NCI-H510A (cell line): ENCODE measurements at regions not wholly inside any gene's neighbourhood (a gene's known extent, or its start where the extent isn't known, plus 50 kb on each side); places are given as distances from the start of the nearest gene placed in this dataset.
"Not testable (repeated sequence)": the region's sequence is repeated elsewhere in the genome, so short reads cannot be mapped to it uniquely, and the experiment has no call there.

Experiments
- DNase-seq: peaks from one replicate; lab custom pipeline; 2025; lab: John Stamatoyannopoulos, UW

GRCh38 chr1:146324463-146324862, 95.6 kb upstream of the NOTCH2NLA start:
- DNase-seq = not testable (repeated sequence)

GRCh38 chr1:146323302-146323701, 94.5 kb upstream of the NOTCH2NLA start:
- not testable (repeated sequence) for DNase-seq

- not testable (repeated sequence) for DNase-seq
Measured at GRCh38 chr1:146322893-146323292, 94.1 kb upstream of the NOTCH2NLA start.

- DNase-seq = not testable (repeated sequence)
Measured at GRCh38 chr1:146318715-146319114, 89.9 kb upstream of the NOTCH2NLA start.

- not testable (repeated sequence) for DNase-seq
Measured at GRCh38 chr1:146317785-146318184, 89.0 kb upstream of the NOTCH2NLA start.

- not testable (repeated sequence) for DNase-seq
Measured at GRCh38 chr1:146314449-146315246, 85.8 kb upstream of the NOTCH2NLA start.

GRCh38 chr1:146310579-146310978, 81.8 kb upstream of the NOTCH2NLA start:
- DNase-seq = not testable (repeated sequence)

- DNase-seq = not testable (repeated sequence)
Measured at GRCh38 chr1:146309427-146309826, 80.6 kb upstream of the NOTCH2NLA start.

- not testable (repeated sequence) for DNase-seq
Measured at GRCh38 chr1:146308892-146309291, 80.1 kb upstream of the NOTCH2NLA start.

- DNase-seq = not testable (repeated sequence)
Measured at GRCh38 chr1:146308152-146308551, 79.3 kb upstream of the NOTCH2NLA start.

- not testable (repeated sequence) for DNase-seq
Measured at GRCh38 chr1:146307632-146308031, 78.8 kb upstream of the NOTCH2NLA start.

GRCh38 chr1:146306651-146307050, 77.8 kb upstream of the NOTCH2NLA start:
- DNase-seq = not testable (repeated sequence)

GRCh38 chr1:146305442-146305841, 76.6 kb upstream of the NOTCH2NLA start:
- not testable (repeated sequence) for DNase-seq

GRCh38 chr1:146298575-146298897, 69.7 kb upstream of the NOTCH2NLA start:
- DNase-seq = not testable (repeated sequence)

GRCh38 chr1:146297781-146298574, 69.2 kb upstream of the NOTCH2NLA start:
- DNase-seq = not testable (repeated sequence)

GRCh38 chr1:146292940-146293936, 64.4 kb upstream of the NOTCH2NLA start:
- not testable (repeated sequence) for DNase-seq

- DNase-seq = not testable (repeated sequence)
Measured at GRCh38 chr1:146292424-146292823, 63.6 kb upstream of the NOTCH2NLA start.

GRCh38 chr1:146287881-146288280, 59.1 kb upstream of the NOTCH2NLA start:
- DNase-seq = not testable (repeated sequence)

GRCh38 chr1:146284760-146285159, 55.9 kb upstream of the NOTCH2NLA start:
- not testable (repeated sequence) for DNase-seq

- DNase-seq = not testable (repeated sequence)
Measured at GRCh38 chr1:146283527-146283880, 54.7 kb upstream of the NOTCH2NLA start.

- DNase-seq = not testable (repeated sequence)
Measured at GRCh38 chr1:146282807-146283526, 54.1 kb upstream of the NOTCH2NLA start.
